Endothelial cell of umbilical vein (primary cell): ENCODE measurements at regions not wholly inside any gene's neighbourhood (a gene's known extent, or its start where the extent isn't known, plus 50 kb on each side); places are given as distances from the start of the nearest gene placed in this dataset.

Source experiments
- EZH2 ChIP-seq: IDR thresholded peaks from 2 replicates; pipeline ENCODE4 v1.6.1; 2012; ENCODE audit warnings: borderline replicate concordance, low read depth, mild to moderate bottlenecking, moderate library complexity, low read length, inconsistent platforms; ENCODE audit not compliant: severe bottlenecking
- FOS ChIP-seq: IDR thresholded peaks from 2 replicates; pipeline ENCODE4 v1.6.1; 2011; ENCODE audit warnings: mild to moderate bottlenecking, low read length, moderate library complexity, borderline replicate concordance; ENCODE audit not compliant: insufficient read depth
- GATA2 ChIP-seq: IDR thresholded peaks from 2 replicates; pipeline ENCODE4 v1.7.0; 2011; ENCODE audit warnings: low read depth, mild to moderate bottlenecking, moderate library complexity, mixed read lengths, low read length; ENCODE audit not compliant: insufficient read length, insufficient read depth
- JUN ChIP-seq: IDR thresholded peaks from 2 replicates; pipeline ENCODE4 v1.6.1; 2011; ENCODE audit warnings: borderline replicate concordance, low read depth; ENCODE audit not compliant: insufficient read length, insufficient read depth
- MYC ChIP-seq: IDR thresholded peaks from one replicate; pipeline ENCODE4 v1.6.1; 2011; ENCODE audit warnings: mild to moderate bottlenecking, low read depth, low read length
- POLR2A ChIP-seq: IDR thresholded peaks from 2 replicates; pipeline ENCODE4 v1.6.1; 2012; ENCODE audit warnings: low read depth, mild to moderate bottlenecking, control low read depth, low read length
- POLR2AphosphoS5 ChIP-seq: IDR thresholded peaks from 2 replicates; pipeline ENCODE4 v1.6.1; 2012; ENCODE audit warnings: low read depth, mild to moderate bottlenecking, control low read depth, low read length, moderate library complexity; ENCODE audit not compliant: insufficient read depth
- TF ChIP-seq, protein P1 (sequence below), 2 donors: IDR thresholded peaks; 1 replicate in 1 of 2; 2 replicates in 1 of 2; pipeline ENCODE4 v1.5.1; 2011; ENCODE audit warnings: low read length in 2 of 2, mild to moderate bottlenecking in 2 of 2, moderate library complexity in 2 of 2, control low read depth in 1 of 2, inconsistent platforms in 1 of 2, low read depth in 1 of 2; ENCODE audit not compliant: insufficient read depth in 1 of 2; ENCODE audit errors: extremely low read depth in 1 of 2
- TF ChIP-seq, protein P2 (sequence below): IDR thresholded peaks from 2 replicates; pipeline ENCODE4 v1.6.1; 2011; ENCODE audit not compliant: insufficient read depth, insufficient read length

DNA sequence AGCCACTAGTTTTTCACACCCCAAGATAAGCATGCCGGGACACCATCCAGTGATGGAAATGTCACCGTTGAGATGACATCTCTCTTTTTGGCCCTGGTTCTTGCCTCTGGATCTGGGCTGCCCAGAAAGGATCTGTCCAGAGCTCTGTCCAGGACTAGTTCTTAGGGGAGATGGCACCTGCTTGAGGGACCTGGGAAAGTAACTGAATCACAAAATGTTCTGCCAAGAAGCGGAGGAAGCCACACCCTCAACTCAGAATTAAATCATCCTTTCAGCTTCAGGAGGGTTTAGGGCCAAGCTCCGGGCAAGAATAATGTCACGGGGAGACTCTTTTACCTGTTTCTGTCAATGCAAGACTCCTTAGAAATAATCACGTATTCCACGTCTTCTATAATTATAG, 248.6 kb downstream of the MAF start:
- TF ChIP-seq GATA2 (no peak), POLR2A (no peak), POLR2AphosphoS5 (no peak), MYC (no peak), EZH2 (no peak), JUN (no peak), FOS (no peak)
- TF ChIP-seq, protein P1, sequence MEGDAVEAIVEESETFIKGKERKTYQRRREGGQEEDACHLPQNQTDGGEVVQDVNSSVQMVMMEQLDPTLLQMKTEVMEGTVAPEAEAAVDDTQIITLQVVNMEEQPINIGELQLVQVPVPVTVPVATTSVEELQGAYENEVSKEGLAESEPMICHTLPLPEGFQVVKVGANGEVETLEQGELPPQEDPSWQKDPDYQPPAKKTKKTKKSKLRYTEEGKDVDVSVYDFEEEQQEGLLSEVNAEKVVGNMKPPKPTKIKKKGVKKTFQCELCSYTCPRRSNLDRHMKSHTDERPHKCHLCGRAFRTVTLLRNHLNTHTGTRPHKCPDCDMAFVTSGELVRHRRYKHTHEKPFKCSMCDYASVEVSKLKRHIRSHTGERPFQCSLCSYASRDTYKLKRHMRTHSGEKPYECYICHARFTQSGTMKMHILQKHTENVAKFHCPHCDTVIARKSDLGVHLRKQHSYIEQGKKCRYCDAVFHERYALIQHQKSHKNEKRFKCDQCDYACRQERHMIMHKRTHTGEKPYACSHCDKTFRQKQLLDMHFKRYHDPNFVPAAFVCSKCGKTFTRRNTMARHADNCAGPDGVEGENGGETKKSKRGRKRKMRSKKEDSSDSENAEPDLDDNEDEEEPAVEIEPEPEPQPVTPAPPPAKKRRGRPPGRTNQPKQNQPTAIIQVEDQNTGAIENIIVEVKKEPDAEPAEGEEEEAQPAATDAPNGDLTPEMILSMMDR (IDR thresholded peaks at IDR 0.05; ENCODE audit: extremely low read depth in 1 of 2, insufficient read depth in 1 of 2, low read depth in 1 of 2, low read length in 2 of 2): no peak
- TF ChIP-seq, protein P2, sequence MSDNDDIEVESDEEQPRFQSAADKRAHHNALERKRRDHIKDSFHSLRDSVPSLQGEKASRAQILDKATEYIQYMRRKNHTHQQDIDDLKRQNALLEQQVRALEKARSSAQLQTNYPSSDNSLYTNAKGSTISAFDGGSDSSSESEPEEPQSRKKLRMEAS: no peak
